ENCODE measurements at regions not wholly inside any gene's neighbourhood (a gene's known extent, or its start where the extent isn't known, plus 50 kb on each side); places are given as distances from the start of the nearest gene placed in this dataset.

GRCh38 chr7:120189623-120190022 is 83.4 kb upstream of the KCND2 start:
- no peak for TF ChIP-seq ZNF114 (CRISPR knock-in tag; IDR thresholded peaks at IDR 0.05)
- no peak for TF ChIP-seq EZH2 (IDR thresholded peaks at IDR 0.05; ENCODE audit: low read depth, unreplicated experiment)
- TF ChIP-seq REST (IDR thresholded peaks at IDR 0.05; ENCODE audit: unreplicated experiment): no peak
- no peak for TF ChIP-seq CTCF (conservative IDR thresholded peaks at IDR 0.05; ENCODE audit: low read depth in 2 of 2)
- TF ChIP-seq ZNF462 (CRISPR knock-in tag; IDR thresholded peaks at IDR 0.05): no peak
- TF ChIP-seq, protein P1, sequence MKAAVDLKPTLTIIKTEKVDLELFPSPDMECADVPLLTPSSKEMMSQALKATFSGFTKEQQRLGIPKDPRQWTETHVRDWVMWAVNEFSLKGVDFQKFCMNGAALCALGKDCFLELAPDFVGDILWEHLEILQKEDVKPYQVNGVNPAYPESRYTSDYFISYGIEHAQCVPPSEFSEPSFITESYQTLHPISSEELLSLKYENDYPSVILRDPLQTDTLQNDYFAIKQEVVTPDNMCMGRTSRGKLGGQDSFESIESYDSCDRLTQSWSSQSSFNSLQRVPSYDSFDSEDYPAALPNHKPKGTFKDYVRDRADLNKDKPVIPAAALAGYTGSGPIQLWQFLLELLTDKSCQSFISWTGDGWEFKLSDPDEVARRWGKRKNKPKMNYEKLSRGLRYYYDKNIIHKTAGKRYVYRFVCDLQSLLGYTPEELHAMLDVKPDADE (IDR thresholded peaks at IDR 0.05): no peak
- no peak for TF ChIP-seq NANOG (IDR thresholded peaks at IDR 0.05; ENCODE audit: borderline replicate concordance)
- no peak for TF ChIP-seq EZH2phosphoT487 (IDR thresholded peaks at IDR 0.05; ENCODE audit: unreplicated experiment)
- no peak for TF ChIP-seq ZNF331 (CRISPR knock-in tag; IDR thresholded peaks at IDR 0.05; ENCODE audit: low read depth)
- TF ChIP-seq CREB1 (CRISPR knock-in tag; IDR thresholded peaks at IDR 0.05; ENCODE audit: low read depth): no peak
- no peak for TF ChIP-seq POLR2AphosphoS5 (IDR thresholded peaks at IDR 0.05; ENCODE audit: low read depth)
- TF ChIP-seq STAT1 (IDR thresholded peaks at IDR 0.05; ENCODE audit: unreplicated experiment): no peak
- no peak for TF ChIP-seq JUNB (IDR thresholded peaks at IDR 0.05; ENCODE audit: unreplicated experiment)
- no peaks in the 10 kb centered on the region for H3K79me2 ChIP-seq (replicated peaks; ENCODE audit: insufficient read depth)
- H3K4me2 ChIP-seq: 0 out of 2 replicates have a peak overlapping the region, but pooled peaks have one; percentile 12
- no peak overlapping the region for H3K27ac ChIP-seq (ENCODE audit: low read depth)
- Mint-ChIP-seq H3K9me3 (no peaks in the 10 kb centered on the region), H3K36me3 (ENCODE audit: low read depth) (no peaks in the 10 kb centered on the region), H3K4me1 (peaks cover 22% of the 10 kb centered on the region), H3K27me3 (ENCODE audit: insufficient read depth, low read depth, poor library complexity) (no peaks in the 10 kb centered on the region), H3K27ac (peak overlapping the region; percentile 84; the same call in 1 of the 2 replicates), H3K4me3 (no peak overlapping the region)
- no peaks in the 10 kb centered on the region for H4K20me1 ChIP-seq (replicated peaks; ENCODE audit: insufficient read depth)
- H2AFZ ChIP-seq: no peak overlapping the region
- no peaks in the 10 kb centered on the region for H3K27me3 ChIP-seq (ENCODE audit: insufficient read depth)
- DNase-seq (ENCODE audit: low spot score) (no peak), ATAC-seq (no peak)
- H3F3A ChIP-seq (replicated peaks; ENCODE audit: low read depth): no peaks in the 10 kb centered on the region
- peaks cover 12% of the 10 kb centered on the region; the same call in 1 of the 2 replicates for H3K4me1 ChIP-seq (ENCODE audit: insufficient read depth)
- no peak overlapping the region for H3K4me3 ChIP-seq
- H3K9me2 ChIP-seq (ENCODE audit: insufficient read depth): no peaks in the 10 kb centered on the region
- H3K36me3 ChIP-seq (ENCODE audit: insufficient read depth): no peaks in the 10 kb centered on the region

All from GM23338 (cell line).